ENCODE measurements at regions not wholly inside any gene's neighbourhood (a gene's known extent, or its start where the extent isn't known, plus 50 kb on each side); places are given as distances from the start of the nearest gene placed in this dataset.

DNA sequence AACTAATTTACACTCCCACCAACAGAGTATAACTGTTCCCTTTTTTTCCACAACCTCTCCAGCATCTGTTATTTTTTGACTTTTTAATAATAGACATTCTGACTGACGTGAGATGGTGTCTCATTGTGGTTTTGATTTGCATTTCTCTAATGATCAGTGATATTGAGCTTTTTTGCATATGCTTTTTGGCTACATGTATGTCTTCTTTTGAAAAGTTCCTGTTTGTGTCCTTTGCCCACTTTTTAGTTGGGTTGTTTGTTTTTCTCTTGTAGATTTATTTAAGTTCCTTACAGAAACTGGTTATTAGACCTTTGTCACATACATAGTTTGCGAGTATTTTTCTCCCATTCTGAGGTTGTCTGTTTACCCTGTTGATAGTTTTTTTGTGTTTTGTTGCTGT lies 375.2 kb downstream of the MATN1 start:
- no peak overlapping the region for H3K4me3 ChIP-seq (ENCODE audit: low read depth, low read length)
- DNase-seq (ENCODE audit: low read depth) = no peak
- TF ChIP-seq, protein P1, sequence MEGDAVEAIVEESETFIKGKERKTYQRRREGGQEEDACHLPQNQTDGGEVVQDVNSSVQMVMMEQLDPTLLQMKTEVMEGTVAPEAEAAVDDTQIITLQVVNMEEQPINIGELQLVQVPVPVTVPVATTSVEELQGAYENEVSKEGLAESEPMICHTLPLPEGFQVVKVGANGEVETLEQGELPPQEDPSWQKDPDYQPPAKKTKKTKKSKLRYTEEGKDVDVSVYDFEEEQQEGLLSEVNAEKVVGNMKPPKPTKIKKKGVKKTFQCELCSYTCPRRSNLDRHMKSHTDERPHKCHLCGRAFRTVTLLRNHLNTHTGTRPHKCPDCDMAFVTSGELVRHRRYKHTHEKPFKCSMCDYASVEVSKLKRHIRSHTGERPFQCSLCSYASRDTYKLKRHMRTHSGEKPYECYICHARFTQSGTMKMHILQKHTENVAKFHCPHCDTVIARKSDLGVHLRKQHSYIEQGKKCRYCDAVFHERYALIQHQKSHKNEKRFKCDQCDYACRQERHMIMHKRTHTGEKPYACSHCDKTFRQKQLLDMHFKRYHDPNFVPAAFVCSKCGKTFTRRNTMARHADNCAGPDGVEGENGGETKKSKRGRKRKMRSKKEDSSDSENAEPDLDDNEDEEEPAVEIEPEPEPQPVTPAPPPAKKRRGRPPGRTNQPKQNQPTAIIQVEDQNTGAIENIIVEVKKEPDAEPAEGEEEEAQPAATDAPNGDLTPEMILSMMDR (conservative IDR thresholded peaks at IDR 0.05; ENCODE audit: low read depth, low read length) = no peak

DNA sequence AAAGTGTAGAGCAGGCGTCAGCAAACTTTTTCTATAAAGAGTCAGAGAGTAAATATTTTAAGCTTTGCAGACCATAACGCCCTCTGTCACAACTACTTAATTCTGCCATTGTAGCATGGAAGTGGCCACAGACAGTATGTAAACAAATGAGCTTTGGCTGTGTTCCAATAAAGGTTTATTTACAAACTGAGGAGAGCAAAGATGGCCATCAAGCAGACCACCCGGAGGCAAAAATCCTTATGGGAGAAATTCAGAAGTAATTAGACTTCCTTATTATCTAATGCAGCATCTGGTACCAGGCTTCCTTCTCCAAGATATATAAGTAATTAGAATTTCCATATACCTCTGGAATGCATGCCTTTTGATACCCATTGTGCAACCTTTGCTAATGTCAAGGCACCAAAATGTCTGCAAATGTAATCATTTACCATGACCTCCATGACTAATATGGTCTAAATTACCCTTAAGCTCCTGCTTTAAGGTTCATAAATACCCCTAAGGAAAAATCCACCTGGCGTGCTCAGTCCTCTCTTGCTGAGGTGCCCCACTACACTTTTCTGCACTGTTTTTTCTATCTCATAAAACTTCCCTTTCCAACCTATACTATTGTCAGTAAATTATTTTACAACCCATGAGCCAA lies 377.8 kb downstream of the MATN1 start:
- no peak for DNase-seq (ENCODE audit: low read depth)
- H3K4me3 ChIP-seq (ENCODE audit: low read depth, low read length) = no peak overlapping the region
- TF ChIP-seq, protein P1 (conservative IDR thresholded peaks at IDR 0.05; ENCODE audit: low read depth, low read length) = no peak

DNA sequence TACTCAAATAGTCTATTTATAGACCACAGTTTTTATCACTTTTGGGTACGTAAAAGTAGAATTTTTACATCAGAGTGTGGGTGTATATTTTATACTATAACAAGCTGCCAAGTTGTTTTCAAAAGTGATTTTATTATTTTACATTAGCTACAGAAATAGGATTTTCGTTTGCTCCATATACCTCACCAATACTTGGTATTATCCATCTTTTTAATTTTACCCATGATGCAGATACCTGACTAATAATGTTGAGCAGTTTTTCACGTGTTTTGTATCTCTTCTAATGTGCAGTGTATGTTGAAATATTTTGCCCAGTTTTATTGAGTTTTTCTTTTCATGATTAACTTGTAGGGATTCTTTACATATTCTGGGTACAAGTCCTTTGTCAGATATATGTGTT lies 379.8 kb downstream of the MATN1 start:
- TF ChIP-seq, protein P1 (conservative IDR thresholded peaks at IDR 0.05; ENCODE audit: low read depth, low read length) = no peak
- DNase-seq (ENCODE audit: low read depth) = no peak
- no peak overlapping the region for H3K4me3 ChIP-seq (ENCODE audit: low read depth, low read length)

- H3K4me3 ChIP-seq (ENCODE audit: low read depth, low read length) = no peak overlapping the region
- no peak for DNase-seq (ENCODE audit: low read depth)
- TF ChIP-seq, protein P1 (conservative IDR thresholded peaks at IDR 0.05; ENCODE audit: low read depth, low read length) = no peak
These were observed 380.7 kb downstream of the MATN1 start for GRCh38 chr1:30342535-30343141.

GRCh38 chr1:30340934-30341333 lies 382.5 kb downstream of the MATN1 start:
- TF ChIP-seq, protein P1 (conservative IDR thresholded peaks at IDR 0.05; ENCODE audit: low read depth, low read length) = peak; percentile 6
- H3K4me3 ChIP-seq (ENCODE audit: low read depth, low read length) = no peak overlapping the region
- no peak for DNase-seq (ENCODE audit: low read depth)

DNA sequence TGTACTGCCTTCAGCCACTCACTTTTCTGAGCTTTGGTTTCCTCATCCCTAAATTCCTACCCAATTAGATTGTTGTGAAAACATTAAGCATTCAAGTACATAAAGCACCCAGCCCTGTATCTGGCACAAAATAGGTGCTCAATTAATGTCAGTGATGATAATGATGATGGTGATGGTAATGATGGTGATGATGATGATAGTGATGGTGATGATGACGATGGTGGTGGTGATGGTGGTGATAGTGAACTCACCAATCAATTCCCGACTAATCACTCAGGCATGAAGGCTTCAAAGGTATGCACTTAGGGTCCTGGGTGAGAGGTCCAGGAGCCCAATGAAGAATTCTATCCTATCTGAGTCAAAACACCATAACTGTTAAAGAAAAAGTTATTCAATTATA lies 383.5 kb downstream of the MATN1 start:
- H3K4me3 ChIP-seq (ENCODE audit: low read depth, low read length) = no peak overlapping the region
- TF ChIP-seq, protein P1 (conservative IDR thresholded peaks at IDR 0.05; ENCODE audit: low read depth, low read length) = no peak
- DNase-seq (ENCODE audit: low read depth) = no peak

DNA sequence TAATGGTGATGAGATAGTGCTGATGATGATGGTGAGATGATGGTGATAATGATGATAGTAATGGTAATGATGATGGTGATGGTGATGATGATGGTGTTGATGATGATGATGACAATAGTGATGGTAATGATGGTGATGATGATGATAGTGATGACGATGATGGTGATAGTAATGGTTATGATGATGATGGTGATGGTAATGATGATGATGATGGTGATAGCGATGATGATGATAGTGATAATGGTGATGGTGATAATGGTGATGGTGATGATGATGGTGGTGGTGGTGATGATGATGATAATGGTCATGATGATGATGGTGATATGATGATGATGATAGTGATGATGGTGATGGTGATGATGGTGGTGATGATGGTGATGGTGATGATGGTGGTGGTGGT lies 384.6 kb downstream of the MATN1 start:
- TF ChIP-seq, protein P1 (conservative IDR thresholded peaks at IDR 0.05; ENCODE audit: low read depth, low read length) = no peak
- DNase-seq (ENCODE audit: low read depth) = no peak
- H3K4me3 ChIP-seq (ENCODE audit: low read depth, low read length) = no peak overlapping the region

Measured in choroid plexus epithelial cell (primary cell).